ENCODE measurements at regions not wholly inside any gene's neighbourhood (a gene's known extent, or its start where the extent isn't known, plus 50 kb on each side); places are given as distances from the start of the nearest gene placed in this dataset.

DNA sequence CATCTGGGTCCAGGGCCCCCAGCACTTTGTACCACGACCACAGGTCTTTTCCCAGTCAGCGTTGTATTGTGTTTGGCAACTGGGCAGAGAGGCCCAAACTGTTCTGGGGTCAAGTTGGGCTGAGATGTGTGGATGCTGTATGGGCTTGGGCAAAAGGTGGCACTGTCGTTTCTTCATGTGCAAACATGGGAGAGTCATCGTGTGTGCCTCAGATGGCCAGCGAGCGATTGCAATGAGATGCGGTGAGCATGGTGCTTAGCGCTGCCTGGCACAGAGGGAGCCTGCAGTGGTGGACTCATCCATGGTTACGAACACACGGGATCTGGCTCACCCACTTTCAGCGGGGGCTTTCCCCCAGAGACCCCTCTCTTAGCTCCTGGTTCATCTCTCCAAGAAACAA, 120.4 kb upstream of the SORCS3 start:
- no peaks in the 10 kb centered on the region for H3K36me3 ChIP-seq (replicated peaks in 1 of 2)
- H3K4me1 ChIP-seq (replicated peaks in 1 of 2) = no peaks in the 10 kb centered on the region
- DNase-seq = no peak
- WGBS, 4 donors = 76 to 90% (median 85%) methylated on average over 8 to 11 of the region's 11 CpGs
- no peak overlapping the region for H3K27ac ChIP-seq
- H3K4me3 ChIP-seq = no peak overlapping the region
- peaks cover 8% of the 10 kb centered on the region for H3K27me3 ChIP-seq
- intact Hi-C loops (cut with DNase I) = no loop called here
- no peak for TF ChIP-seq POLR2A (IDR thresholded peaks at IDR 0.05)
- TF ChIP-seq, protein P1, sequence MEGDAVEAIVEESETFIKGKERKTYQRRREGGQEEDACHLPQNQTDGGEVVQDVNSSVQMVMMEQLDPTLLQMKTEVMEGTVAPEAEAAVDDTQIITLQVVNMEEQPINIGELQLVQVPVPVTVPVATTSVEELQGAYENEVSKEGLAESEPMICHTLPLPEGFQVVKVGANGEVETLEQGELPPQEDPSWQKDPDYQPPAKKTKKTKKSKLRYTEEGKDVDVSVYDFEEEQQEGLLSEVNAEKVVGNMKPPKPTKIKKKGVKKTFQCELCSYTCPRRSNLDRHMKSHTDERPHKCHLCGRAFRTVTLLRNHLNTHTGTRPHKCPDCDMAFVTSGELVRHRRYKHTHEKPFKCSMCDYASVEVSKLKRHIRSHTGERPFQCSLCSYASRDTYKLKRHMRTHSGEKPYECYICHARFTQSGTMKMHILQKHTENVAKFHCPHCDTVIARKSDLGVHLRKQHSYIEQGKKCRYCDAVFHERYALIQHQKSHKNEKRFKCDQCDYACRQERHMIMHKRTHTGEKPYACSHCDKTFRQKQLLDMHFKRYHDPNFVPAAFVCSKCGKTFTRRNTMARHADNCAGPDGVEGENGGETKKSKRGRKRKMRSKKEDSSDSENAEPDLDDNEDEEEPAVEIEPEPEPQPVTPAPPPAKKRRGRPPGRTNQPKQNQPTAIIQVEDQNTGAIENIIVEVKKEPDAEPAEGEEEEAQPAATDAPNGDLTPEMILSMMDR (IDR thresholded peaks at IDR 0.05) = no peak
- H3K9me3 ChIP-seq (replicated peaks in 1 of 3) = no peaks in the 10 kb centered on the region

DNA sequence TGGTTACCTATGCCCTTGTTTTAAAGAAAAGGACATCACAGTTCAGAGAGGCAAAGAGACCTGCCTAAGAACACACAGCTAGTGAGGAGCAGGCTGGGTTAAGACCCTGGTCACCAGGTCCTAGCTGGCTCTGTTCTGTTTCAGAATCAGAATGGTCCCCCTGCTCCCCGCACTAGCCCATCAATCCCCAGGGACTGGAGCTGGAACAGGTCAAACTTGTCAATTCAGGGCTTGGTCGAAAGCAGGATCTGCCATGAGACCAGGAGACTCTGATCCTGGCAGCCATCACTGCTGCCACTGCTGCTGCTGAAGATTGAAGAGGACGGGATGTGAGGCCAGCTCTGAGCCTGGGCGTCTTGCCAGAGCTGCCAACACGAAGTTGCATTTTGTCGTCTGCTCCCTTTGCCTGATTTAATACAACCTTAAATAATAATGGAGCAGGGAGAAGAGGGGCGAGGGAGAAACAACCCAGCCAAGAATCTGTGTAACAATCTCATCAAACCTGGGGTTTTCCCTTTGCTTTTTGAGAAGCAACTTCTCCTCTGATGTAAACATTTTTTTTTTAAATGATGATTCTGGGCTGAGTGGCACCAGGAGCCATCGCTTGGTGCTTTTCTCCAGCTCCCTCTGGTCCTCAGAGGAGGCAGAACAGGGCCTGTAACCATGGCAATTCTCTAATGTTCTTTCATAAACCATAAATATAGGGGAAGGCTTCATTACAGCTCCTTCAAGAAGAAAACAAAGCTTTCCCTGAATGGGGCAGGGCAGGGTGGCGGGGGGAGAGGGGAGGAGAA, 119.0 kb upstream of the SORCS3 start:
- TF ChIP-seq, protein P1 (IDR thresholded peaks at IDR 0.05) = no peak
- TF ChIP-seq POLR2A (IDR thresholded peaks at IDR 0.05) = no peak
- intact Hi-C loops (cut with DNase I) = no loop called here
- Histone ChIP-seq H3K9me3 (replicated peaks in 1 of 3) (no peaks in the 10 kb centered on the region), H3K4me1 (replicated peaks in 1 of 2) (no peaks in the 10 kb centered on the region), H3K4me3 (no peak overlapping the region), H3K27ac (no peak overlapping the region), H3K36me3 (replicated peaks in 1 of 2) (no peaks in the 10 kb centered on the region), H3K27me3 (peaks cover 3% of the 10 kb centered on the region)
- WGBS, 4 donors = 31 to 35% (median 33%) methylated on average over 9 of the region's 9 CpGs
- DNase-seq = peak; percentile 21 to 75 (median 45)

DNA sequence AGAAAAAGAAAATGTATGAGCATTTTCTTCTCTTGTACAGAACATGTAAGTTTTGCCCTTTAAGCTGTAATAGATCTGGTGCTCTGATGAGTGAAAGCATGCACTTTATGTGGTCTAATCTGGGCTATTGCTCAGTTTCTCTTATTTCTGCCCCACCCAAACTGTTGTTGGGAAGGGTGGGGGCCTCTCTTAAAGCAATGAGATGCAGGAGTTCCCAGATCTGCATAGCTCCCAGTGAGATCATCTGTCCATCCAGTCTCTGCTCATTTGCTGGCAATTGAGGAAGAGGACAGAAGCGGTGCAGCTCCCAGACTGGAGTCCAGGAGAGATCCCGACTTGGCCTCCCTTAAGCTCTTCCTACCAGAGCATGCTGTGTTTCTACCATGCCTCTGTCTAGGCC, 114.9 kb upstream of the SORCS3 start:
- H3K4me3 ChIP-seq = no peak overlapping the region
- intact Hi-C loops (cut with DNase I) = no loop called here
- no peak for TF ChIP-seq POLR2A (IDR thresholded peaks at IDR 0.05)
- TF ChIP-seq, protein P1 (IDR thresholded peaks at IDR 0.05) = no peak
- no peaks in the 10 kb centered on the region for H3K9me3 ChIP-seq (replicated peaks in 1 of 3)
- WGBS, 4 donors = 81 to 93% (median 83%) methylated on average over 2 of the region's 2 CpGs; no CpG with 5 or more reads in 1 of the 4 donors
- no peak overlapping the region for H3K27ac ChIP-seq
- no peaks in the 10 kb centered on the region for H3K27me3 ChIP-seq
- DNase-seq = no peak
- H3K36me3 ChIP-seq (replicated peaks in 1 of 2) = no peaks in the 10 kb centered on the region
- H3K4me1 ChIP-seq (replicated peaks in 1 of 2) = no peaks in the 10 kb centered on the region

DNA sequence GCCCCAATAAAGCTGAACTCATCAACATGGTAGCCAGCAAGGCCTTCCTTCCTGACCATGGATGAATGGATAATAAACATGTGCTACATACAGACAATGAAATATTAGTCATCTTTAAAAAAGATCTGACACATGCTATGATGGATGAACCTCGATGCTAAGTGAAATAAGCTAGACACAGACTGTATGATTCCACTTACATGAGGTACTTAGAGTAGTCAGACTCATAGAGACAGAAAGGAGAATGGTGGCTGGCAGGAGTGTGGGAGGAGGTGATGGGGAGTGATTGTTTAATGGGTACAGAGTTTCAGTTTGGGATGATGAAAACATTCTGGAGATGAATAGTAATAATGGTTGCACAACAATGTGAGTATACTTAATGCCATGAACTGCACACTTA, 114.1 kb upstream of the SORCS3 start:
- no peak for DNase-seq
- 49 to 65% (median 54%) methylated on average over 1 of the region's 1 CpG for WGBS, 4 donors

More for the DNA sequence above, 114.1 kb upstream of the SORCS3 start:
- TF ChIP-seq, protein P1 (IDR thresholded peaks at IDR 0.05) = no peak
- no peak for TF ChIP-seq POLR2A (IDR thresholded peaks at IDR 0.05)
- Histone ChIP-seq H3K27ac (no peak overlapping the region), H3K4me3 (no peak overlapping the region), H3K27me3 (no peaks in the 10 kb centered on the region), H3K4me1 (replicated peaks in 1 of 2) (no peaks in the 10 kb centered on the region), H3K36me3 (replicated peaks in 1 of 2) (no peaks in the 10 kb centered on the region), H3K9me3 (replicated peaks in 1 of 3) (no peaks in the 10 kb centered on the region)
- intact Hi-C loops (cut with DNase I) = no loop called here
